Lung microvascular endothelial cell (primary cell): ENCODE measurements at regions not wholly inside any gene's neighbourhood (a gene's known extent, or its start where the extent isn't known, plus 50 kb on each side); places are given as distances from the start of the nearest gene placed in this dataset.

ENCODE experiments used
- DNase-seq, 2 donors: peaks; one replicate each; pipeline versions ENCODE4 v3.0.0 to v3.0.0-alpha.2; 2010; ENCODE audit warnings: low read depth in 2 of 2

DNA sequence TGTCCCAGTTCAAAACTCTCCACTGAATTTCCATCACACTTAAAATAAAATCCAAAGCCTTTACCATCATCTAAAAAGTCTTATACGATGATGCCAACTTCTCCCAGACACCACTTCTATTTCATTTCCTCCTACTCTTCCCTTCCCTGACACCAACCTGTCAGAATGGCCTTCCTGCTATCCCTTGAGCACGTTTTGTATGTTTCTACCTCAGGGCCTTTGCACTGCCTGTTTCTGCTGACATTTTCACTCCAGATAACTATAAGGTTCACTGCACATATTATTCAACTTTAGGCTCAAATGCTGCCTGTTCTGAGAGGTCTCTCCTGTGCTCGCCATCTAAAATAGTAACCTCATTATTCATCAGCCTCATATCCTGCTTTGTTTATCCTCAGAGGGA lies 269.6 kb downstream of the HTR7 start:
- no peak for DNase-seq

DNA sequence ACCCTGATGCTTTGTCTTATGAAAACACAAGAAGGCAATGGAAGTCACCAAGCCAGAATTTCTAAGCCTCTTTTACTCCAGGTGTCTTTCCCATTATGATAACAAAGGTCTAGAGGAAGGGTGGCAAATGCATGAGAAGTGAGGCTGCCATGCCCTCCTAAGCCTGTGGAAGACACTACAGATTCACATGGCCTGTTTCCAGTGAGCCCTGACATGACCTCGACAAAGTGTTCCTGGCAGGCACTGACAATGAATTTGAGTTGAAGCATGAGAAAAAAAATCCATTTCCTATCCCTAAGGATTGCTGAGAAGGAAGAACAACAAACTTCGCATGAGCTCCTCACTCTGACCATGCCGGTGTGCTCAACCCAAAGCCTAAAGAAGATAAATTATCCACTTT lies 268.0 kb downstream of the HTR7 start:
- no peak for DNase-seq

DNA sequence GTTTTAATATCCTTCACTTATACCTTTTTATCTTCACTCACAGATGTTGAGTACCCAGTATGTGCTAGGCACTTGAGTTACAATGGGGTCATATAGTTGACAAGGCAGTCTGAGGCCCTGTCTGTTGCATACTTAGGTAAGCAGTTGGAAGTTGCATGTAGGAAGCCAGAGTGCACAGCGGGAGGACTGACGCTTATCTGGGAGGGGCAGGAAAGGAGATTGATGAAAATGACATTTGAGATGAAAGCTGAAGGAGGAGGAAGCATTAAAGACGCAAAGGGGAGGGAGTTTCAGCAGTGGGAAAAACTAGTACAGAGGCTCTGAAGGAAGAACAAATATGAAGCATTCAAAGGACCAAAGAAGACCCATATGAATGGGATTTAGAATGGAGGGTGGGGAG lies 266.2 kb downstream of the HTR7 start:
- no peak for DNase-seq

DNA sequence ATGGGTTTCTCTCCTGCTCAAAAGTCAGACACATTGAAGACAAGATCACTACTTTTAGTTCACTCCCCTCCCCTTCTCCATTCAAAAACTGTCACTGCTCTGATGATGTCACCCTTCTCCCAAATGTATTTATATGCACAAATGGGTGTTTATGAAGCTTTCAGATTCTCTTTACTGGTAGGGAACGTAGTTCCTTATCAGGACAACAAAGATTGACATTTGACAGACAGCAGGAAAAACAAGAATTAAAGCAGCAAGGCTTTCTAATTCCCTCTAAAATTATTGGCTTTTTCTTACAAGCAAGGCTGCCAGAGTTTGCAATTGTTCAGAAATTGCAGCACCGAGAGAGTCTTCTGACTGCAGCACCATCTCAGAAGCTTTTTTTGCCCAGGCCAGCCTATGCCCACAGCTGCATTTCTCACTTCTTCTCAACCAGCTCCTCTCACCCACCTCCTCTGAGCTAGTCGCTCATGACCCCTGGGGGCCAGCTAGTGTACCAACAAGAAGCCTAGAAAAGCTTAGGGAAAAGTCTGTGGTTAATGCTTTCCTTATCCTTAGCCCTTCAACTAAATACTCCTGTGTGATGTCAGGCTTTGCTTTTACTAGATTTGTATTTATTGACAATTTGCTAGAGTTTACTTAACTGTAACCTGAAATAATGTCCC lies 265.1 kb downstream of the HTR7 start:
- DNase-seq: peak; percentile 11 to 73

DNA sequence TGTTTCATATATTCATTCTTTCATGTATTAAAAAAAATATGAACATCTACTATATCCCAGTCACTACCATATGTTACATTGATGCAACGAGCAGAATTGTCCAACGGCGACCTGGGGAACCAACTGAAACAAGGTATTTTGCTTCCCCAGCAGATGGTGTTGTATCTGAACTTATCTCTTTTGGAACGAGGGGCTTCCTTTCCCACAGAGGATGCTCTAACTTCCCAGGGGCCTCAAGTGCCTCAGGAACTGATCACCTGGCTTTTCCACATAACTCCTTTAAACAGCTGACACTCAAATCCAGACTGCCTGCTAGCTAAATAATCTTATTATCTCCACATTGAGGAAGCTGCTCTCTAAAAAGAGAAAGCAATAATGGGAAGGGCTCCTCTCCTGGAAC lies 259.3 kb downstream of the HTR7 start:
- DNase-seq: no peak

DNA sequence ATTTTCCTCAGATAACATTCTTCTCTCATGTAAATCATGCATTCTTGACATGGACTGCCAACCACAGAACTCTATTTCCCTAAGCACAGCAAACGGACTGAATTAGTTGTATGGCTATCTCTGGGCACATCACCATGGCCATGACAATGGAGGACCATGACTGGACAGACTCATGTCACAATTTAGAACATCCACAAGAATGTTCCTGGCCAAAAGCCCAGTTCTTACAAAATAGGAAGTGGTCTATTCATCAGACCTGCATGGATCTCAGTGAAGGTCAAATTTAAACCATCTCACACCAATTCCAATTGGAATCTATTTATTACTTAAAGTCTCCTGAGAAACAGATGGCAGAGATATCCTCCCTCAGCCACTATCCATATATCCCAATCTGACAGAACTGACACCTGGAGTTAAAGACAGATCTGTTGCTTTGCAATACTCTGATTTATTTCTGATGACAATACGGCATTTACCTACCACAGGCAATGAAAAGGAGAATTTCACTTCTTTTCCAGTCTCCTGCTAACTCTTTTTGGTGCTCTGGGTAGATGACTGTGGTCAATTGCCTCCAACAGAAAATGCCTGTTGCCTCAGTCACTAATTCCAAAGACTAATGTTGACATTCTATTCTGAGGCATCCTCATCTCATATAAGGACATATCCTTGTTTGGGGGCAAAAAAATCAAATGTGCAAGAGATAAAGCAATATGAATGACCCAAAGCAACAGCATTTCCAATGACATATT lies 254.8 kb downstream of the HTR7 start:
- DNase-seq: peak in 1 of 2 donors; percentile 34

DNA sequence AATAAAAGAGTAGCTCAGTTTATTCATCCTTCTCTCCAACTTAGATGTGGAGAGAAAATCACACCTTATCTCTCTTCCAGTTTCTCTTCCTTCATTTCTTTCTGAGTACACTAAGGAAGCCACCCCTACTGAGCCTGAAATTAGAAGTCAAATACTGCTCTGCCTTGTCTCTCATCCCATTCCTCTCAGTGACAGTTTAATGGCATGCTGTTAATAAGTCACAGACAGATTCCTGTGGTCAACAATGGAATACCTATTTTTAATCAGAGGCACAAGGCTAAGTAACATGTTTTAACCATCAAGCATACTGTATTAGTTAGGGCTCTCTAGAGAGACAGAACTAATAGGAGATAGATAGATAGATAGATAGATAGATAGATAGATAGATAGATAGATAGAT lies 253.2 kb downstream of the HTR7 start:
- no peak for DNase-seq

DNA sequence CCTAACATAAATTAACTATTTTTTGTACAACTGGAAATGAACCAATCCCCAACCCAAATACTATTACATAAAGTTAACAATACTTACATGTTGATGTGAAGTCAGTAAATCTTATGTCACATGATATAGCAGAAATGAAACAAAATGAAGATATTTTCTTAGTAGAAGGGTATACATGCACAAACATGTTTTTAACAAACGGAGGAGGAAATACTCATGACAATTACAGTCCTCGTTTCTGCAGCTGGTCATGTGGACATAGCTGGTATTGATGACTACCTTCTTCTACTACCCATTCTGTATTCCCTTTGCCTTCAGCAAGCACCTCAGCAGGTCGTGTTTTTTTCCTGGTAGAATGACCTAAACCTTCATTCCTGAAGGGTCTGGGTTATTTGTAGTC lies 252.3 kb downstream of the HTR7 start:
- no peak for DNase-seq

DNA sequence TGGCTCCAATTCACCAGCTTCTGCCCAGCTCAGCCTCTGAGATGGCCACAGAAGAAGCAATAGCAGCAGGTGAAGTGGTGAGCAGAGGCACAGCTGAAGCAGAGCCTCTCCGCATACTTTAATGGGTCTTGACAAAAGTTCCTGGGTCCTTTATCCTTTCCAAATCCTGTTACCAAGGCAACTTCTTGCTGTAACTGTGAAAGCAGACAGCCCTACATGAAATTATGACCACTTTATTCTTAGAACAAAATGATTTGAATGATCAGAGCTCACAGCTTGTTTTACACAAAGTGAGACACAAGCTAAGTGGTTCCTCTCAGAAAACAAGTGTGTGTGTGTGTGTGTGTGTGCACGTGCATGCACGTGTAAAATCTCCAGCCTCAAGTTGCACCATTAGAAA lies 245.6 kb downstream of the HTR7 start:
- no peak for DNase-seq

DNA sequence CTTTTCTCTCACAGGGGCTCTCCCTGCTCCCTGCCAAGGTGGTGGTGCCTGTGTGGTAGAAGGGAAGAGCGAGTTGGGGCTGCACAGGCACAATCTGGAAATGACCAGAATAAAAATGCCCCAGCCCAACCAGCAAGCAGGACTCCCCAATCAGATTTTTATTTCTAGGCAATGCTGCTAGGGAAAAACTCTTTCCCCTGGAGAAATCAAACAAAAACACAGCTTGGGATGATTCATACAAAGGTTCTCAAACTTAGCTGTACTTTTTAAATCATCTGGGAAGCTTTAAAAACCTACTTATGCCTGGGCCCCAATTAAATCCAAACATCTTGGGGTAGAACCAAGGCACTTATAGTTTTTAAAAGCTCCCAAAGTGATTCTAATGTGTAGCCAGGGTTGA lies 243.2 kb downstream of the HTR7 start:
- no peak for DNase-seq

DNA sequence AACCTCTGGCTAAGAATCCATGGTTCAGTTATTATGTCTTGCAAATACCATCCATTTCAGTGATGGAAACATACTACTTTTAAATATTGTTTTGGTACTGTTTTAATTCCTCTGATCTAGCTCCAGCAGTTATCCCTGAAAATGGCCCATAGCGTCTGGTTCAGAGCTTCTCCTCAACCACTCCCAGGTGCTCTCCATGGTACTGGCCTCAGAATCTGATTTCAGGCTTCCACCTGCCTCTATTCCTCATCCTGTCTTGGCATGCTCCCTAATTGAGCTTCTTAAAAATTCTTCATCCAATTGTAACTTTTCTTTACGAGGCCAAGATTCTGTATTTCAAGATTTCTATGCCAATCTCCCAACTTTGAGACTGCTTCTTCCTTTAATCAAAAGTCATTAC lies 236.3 kb downstream of the HTR7 start:
- peak; percentile 1 to 6 for DNase-seq

DNA sequence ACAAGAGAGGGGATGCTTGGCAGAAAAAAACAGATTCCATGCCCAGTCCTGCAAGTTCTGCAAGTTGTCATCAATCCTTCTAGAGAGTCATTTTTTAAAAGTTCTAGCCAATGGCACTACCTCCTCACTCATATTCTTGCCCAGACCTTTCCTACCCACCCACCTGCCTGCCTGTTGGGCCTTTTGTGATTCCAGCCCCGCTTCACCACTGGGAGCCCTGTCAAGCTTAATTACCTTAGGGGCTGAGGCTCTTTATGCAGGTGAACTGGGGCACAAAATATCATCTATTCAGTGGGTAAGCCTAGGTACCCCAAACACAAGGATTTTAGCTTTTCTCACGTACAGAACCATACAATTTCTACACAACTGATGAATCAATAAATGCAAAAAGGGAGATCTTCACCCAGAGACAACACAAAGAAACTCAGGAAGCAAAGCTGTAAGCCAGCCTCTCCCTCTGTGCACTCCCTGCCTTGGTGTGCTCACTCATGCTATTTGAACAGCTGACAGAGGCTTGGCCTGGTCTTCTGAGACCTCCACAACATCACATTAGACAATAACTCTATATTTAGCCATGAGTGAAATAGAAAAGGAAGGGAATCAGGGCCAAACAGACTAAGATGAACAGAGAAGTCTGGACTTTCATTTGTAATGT lies 222.6 kb downstream of the HTR7 start:
- no peak for DNase-seq

DNA sequence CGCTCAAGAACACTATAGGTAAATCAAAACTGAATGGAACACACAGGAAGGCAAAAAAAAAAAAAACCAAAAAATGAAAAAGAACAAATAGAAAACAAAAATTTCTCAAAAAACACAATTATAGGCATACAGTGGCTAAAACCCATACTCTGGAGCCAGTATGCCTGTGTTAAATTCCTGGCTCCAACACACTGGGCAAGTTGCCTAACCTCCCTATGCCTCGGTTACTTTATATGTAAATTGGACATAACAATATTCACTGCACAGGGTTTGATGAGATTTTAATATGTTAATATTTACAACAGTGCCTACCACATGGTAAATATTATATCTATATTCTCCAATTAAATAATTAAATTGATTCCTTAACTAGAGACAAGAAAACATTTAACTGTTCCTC lies 217.1 kb downstream of the HTR7 start:
- no peak for DNase-seq

DNA sequence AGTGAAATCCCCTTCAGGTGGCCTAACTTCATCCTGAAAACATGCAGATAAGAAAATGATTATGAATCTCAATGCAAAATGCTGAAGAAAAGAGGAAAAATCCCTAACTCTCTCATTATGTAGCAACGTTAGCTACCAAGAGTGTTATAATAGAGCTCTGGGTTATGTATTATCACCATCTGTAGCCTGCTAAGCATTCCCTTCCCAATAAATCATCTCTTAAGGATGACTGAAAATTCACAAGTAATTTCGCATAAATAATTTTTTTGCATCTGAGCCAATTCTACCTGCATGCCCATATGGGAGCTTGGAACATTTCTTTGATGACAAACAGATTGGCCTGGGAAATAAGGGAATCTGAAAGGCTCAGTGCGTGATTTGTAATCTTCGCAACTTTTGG lies 216.1 kb downstream of the HTR7 start:
- DNase-seq: no peak

DNA sequence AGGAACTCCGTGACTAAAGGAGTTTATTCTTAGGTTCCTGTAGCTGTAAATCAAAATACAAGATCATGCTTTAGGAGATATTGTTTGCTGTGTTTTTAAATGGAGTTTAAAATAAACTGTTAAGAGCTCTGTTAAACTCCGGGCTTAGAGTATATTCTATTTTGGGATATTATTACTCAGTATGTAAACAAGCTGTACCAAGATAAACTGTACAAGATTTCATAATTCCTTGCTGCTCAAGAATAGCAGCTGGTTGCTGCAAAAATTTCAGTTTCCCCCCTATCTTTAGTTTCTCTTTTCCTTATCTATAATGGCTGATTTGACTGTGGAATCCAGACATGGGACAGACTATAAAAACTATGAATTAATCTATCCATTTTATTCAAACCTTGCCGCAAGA lies 215.7 kb downstream of the HTR7 start:
- no peak for DNase-seq

DNA sequence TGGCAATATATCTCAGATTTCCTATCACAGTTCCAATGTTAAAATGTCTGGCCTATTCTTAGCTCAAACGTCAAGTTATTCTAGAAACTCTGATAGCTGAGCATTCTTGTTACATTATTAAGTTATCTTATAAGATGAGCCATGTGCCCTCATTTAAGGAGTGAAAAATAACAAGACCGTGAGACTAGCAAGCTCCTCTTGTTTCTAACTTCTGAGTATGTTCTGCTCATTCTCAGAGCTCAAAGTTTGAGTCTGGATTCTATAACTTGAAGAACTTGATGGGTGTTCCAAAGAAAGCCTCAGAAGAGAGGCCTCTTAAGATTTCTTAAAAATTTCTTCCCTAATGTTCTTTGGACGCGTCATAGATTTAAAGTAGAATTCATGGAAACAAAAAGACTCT lies 215.2 kb downstream of the HTR7 start:
- no peak for DNase-seq

DNA sequence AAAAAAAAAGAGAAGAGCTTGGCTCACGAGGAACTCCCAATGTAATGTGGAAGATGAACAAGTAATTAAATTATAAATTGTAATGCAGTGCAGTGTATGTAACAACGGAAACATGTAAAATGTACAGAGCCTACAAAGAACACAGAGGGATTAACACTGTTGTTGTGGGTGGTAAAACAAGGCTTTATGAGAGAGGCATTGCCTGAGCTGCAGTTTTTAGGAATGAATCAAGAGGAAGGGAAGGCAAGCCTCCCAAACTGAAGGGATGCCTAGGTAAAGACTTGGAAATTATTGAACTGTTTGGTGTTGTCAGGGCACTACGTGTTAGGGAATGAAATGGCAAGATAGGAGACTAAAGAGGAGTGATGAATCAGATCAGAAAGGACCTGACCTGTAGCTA lies 213.7 kb downstream of the HTR7 start:
- DNase-seq: no peak

DNA sequence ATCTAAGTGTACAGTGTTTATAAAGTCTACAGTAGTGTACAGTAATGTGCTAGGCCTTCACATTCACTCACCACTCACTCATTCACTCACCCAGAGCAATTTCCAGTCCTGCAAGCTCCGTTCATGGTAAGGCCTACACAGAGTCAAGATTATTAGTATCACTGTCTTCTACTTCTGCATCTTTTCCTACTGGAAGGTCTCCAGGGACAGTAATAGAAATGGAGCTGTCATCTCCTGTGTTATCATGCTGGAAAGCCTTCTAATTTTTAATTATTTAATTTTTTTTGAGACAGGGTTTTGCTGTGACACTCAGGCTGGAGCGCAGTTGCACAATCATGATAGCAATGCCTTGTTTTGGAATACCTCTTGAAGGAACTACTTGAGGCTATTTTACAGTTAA lies 207.0 kb downstream of the HTR7 start:
- no peak for DNase-seq

DNA sequence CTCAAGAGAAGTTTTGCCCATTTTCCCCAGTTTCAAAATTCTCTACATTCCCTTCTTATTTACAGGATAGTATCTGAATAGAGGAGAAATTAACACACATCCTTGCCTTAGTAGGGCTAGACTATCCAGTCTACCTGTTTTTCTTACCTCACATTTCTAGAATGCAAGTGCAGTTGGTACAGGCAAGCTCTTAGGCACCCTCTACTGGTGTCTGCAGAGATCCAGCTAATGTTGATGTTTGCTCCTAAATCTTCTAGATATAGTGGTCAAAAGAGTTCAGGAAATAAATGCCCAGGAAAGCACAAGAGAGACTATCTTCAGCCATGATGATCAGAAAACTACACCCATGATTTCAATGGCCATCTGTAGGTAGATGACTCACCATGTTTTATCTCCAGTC lies 205.3 kb downstream of the HTR7 start:
- DNase-seq: peak in 1 of 2 donors; percentile 28

DNA sequence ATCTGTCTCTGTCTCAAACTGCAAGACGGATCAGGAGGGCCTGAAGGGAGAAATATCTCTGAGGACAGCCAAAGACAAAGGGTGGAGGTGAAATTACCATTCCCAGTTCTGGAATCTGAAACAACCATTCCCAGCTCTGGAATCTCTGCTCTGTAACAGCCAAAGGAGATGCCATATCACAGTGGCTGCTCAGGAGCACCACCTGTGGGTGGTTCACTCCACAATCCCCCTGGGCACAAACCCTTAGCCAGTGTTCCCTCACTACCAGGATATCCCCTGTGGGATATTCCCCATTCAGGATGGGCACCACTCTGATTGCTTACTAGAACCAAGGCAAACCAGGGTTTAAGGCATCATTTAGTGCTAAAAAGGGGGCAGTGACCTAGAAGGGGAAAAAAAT lies 199.0 kb downstream of the HTR7 start:
- no peak for DNase-seq

DNA sequence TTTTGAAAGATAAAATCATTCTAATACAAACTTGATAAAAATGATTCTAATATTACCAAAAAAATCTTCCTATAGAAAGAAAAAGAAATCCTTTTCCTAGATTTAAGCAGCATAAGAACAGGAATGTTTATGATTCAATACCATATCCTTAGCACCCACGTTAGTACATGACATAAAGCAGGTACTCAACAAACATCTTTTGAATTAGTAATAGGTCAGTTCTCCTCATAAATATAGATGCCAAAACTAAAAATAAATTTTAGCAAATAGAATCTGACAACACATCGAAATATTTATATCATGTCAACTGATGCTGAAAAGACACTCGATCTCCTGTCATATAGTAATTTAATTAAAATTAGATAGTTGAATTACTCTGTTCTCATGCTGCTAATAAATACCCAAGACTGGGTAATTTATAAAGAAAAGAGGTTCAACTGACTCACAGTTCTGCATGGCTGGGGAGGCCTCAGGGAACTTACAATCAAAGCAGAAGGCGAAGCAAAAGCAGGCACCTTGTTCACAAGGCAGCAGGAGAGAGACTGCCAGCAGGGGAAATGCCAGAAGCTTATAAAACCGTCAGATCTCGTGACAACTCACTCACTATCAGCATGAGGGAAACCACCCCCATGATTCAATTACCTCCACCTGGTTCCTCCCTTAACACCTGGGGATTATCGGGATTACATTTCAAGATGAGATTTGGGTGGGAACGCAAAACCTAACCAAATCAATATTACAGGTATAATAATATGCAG lies 191.8 kb downstream of the HTR7 start:
- DNase-seq: no peak

DNA sequence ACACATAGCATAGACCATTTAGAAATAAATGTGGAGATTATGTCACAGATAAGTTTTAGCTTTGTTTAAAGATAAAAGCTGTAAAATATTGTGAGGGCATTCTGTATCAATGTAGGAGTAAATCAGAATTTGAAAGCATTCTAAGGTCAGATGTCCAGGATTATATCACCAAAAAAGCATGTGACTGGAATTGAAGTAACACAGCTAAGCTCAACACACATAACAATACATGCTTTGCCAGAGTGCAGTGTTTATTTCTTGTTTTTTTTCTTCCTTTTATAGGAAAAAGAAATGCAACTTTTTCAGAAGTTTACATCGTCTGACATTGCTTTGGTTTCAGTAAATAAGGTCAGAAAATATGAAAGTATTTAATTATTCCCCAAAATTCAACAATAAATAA lies 183.4 kb downstream of the HTR7 start:
- no peak for DNase-seq
